ENCODE measurements at regions not wholly inside any gene's neighbourhood (a gene's known extent, or its start where the extent isn't known, plus 50 kb on each side); places are given as distances from the start of the nearest gene placed in this dataset.

DNA sequence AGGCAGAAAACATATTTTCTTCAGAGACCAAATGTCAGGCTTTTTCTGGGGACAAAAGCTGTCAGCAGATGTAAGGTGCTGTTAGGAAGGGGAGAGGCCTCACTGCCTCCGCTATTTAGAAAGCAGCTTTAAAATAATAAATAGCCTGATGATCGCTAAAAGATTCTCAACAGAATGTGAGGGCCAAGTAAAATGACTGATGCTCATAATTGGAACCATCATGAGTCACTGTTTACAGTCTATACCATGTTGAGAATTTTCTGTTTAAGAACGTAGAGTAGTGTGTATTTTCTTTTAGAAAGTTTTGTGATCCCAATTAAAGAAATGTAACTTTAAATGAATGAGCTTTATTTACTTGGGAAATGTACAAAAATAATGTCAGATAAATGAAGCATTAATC, 220.0 kb downstream of the CLIC5 start:
- no peak for TF ChIP-seq POLR2A (IDR thresholded peaks at IDR 0.05)
- TF ChIP-seq, protein P1, sequence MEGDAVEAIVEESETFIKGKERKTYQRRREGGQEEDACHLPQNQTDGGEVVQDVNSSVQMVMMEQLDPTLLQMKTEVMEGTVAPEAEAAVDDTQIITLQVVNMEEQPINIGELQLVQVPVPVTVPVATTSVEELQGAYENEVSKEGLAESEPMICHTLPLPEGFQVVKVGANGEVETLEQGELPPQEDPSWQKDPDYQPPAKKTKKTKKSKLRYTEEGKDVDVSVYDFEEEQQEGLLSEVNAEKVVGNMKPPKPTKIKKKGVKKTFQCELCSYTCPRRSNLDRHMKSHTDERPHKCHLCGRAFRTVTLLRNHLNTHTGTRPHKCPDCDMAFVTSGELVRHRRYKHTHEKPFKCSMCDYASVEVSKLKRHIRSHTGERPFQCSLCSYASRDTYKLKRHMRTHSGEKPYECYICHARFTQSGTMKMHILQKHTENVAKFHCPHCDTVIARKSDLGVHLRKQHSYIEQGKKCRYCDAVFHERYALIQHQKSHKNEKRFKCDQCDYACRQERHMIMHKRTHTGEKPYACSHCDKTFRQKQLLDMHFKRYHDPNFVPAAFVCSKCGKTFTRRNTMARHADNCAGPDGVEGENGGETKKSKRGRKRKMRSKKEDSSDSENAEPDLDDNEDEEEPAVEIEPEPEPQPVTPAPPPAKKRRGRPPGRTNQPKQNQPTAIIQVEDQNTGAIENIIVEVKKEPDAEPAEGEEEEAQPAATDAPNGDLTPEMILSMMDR (IDR thresholded peaks at IDR 0.05): no peak

Measured in prostate gland (tissue), 2 donors.